GM12875 (cell line): ENCODE measurements at regions not wholly inside any gene's neighbourhood (a gene's known extent, or its start where the extent isn't known, plus 50 kb on each side); places are given as distances from the start of the nearest gene placed in this dataset.

Source experiments
- H3K4me3 ChIP-seq: one replicate; pipeline ENCODE4 v1.5.1; 2011; ENCODE audit warnings: low read depth, low read length, control low read depth
- TF ChIP-seq, protein P1 (sequence below): IDR thresholded peaks from 2 replicates; pipeline ENCODE4 v1.5.1; 2011; ENCODE audit warnings: low read depth, mild to moderate bottlenecking, control low read depth, inconsistent platforms, low read length, moderate library complexity, borderline replicate concordance; ENCODE audit not compliant: insufficient read depth

DNA sequence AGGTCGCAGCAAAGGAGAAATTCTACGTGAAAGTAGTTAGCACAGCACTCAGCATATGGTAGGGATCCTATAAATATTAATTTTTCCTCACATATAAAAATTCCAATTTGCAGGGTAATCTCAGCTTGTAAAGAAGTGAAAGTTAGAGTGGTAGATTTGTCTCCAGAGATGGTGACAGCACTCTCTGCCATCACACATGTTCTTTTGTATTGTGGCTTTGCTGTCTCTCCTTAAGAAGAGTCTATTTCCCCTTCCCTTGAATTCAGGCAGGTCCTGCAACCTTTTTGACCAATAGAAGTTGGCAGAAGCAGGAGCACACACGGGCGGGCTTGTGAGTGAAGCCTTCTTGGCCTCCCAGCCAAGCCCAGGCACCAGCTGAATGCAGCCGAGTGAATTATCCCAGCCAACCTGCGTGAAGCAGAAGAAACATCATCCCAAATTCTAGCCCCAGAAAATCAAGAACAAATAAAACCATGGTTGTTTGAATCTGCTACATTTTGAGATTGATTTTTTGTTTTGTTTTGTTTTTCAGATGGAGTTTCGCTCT is 107.8 kb upstream of the COPS8 start:
- TF ChIP-seq, protein P1, sequence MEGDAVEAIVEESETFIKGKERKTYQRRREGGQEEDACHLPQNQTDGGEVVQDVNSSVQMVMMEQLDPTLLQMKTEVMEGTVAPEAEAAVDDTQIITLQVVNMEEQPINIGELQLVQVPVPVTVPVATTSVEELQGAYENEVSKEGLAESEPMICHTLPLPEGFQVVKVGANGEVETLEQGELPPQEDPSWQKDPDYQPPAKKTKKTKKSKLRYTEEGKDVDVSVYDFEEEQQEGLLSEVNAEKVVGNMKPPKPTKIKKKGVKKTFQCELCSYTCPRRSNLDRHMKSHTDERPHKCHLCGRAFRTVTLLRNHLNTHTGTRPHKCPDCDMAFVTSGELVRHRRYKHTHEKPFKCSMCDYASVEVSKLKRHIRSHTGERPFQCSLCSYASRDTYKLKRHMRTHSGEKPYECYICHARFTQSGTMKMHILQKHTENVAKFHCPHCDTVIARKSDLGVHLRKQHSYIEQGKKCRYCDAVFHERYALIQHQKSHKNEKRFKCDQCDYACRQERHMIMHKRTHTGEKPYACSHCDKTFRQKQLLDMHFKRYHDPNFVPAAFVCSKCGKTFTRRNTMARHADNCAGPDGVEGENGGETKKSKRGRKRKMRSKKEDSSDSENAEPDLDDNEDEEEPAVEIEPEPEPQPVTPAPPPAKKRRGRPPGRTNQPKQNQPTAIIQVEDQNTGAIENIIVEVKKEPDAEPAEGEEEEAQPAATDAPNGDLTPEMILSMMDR, result no peak
- H3K4me3 ChIP-seq, result no peak overlapping the region

DNA sequence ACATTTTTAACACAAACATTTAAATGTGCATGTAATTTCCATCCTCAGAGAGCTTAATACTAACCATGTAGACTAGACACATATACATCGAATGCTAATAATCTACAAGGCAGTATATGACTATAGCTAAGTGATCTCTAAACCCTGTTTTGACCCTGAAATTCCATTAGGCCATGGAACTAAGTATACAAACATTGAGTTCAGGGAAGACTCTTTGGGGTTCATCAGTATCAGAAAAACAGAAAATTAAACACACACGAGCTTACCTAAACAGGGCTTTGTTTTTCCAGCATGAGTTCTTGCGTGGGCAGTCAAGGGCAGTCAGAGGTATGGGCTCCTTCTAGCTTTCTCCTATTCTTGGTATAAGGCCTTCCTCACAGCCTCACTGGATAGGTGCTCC is 106.0 kb upstream of the COPS8 start:
- no peak overlapping the region for H3K4me3 ChIP-seq
- TF ChIP-seq, protein P1, result no peak

GRCh38 chr2:236980961-236981360 is 104.7 kb upstream of the COPS8 start:
- no peak overlapping the region for H3K4me3 ChIP-seq
- TF ChIP-seq, protein P1, result no peak

DNA sequence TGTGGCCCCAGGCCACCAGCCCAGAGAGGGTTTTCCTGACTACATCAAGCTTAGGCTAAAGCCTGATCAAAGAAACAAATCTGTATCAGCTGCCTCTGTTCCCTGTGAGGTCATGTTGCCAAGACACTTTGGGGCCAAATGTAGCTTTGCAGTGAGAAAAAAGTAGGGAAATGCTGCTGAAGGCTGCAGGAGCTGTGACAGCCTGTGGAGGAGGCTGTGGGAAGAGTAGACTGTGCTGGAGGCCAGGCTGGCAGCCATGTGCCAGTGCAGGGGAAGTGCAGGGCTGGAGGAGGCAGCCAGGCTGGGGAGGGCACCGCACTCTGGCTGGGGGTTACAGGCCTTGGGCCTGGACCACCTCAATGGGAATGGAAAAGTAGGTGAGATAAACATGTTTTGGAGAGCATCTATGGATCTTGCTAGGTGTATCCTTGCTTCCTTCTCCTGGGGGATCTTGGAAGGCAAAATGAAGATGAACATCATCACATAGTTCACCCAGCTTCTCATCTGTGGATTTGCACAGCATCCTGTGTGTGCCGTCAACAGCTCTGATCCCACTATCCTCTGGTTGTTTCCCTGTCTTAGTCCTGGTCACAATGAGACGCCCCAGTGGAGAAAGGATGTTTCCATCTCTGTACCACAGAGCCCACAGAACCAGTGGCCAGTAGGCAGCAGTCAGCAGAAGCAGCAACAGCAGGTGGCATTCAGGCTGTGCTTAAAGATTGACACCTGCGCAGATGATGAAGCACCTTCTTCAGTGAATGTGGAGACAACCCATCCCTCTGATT is 103.8 kb upstream of the COPS8 start:
- TF ChIP-seq, protein P1, result no peak
- no peak overlapping the region for H3K4me3 ChIP-seq

- no peak overlapping the region for H3K4me3 ChIP-seq
- TF ChIP-seq, protein P1, result no peak
Observed at GRCh38 chr2:236982693-236983455, 102.8 kb upstream of the COPS8 start.

DNA sequence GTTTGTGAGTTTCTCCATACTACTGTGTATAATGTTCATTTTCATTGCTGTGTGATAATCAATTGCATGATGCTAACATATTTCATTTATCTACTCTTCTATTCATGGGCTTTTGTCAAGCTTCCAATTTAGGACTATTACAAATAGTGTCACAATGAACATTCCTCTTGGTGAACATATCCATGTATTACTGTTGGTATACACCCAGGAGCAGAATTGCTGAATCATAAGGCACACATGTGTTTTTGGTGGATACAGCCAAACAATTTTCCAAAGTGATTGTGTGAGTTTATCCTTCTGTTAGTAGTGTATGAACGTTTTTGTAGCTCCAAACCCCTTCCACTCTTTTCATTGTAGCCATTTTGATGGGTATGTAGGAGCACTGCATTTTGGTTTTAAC is 101.6 kb upstream of the COPS8 start:
- H3K4me3 ChIP-seq, result no peak overlapping the region
- TF ChIP-seq, protein P1, result no peak

GRCh38 chr2:236985761-236986339 is 99.8 kb upstream of the COPS8 start:
- TF ChIP-seq, protein P1, result no peak
- H3K4me3 ChIP-seq, result no peak overlapping the region
